Dedifferentiated amniotic fluid mesenchymal stem cell (primary cell): ENCODE measurements at regions not wholly inside any gene's neighbourhood (a gene's known extent, or its start where the extent isn't known, plus 50 kb on each side); places are given as distances from the start of the nearest gene placed in this dataset.

Source experiments
- DNase-seq: peaks from one replicate; pipeline ENCODE4 v3.0.0-alpha.2; 2016; ENCODE audit errors: extremely low spot score

DNA sequence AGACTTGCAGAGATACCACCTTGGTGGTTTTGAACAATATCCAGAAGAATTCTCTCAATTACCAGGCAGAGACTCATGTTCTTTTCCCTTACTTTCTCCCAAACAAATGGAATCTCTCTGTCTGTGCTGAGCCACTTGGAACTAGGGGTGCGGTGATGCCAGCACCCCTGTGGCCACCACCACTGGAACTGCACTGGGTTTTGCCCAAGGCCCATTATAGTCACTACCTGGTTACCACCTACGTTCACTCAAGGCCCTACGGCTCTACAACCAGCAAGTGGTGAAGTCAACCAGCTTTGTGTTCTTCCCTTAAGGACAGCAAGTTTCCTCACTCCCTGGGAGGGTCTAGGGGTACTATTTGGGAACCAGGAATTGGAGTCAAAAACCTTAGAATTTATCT is 1183.7 kb downstream of the FSTL5 start:
- no peak for DNase-seq

DNA sequence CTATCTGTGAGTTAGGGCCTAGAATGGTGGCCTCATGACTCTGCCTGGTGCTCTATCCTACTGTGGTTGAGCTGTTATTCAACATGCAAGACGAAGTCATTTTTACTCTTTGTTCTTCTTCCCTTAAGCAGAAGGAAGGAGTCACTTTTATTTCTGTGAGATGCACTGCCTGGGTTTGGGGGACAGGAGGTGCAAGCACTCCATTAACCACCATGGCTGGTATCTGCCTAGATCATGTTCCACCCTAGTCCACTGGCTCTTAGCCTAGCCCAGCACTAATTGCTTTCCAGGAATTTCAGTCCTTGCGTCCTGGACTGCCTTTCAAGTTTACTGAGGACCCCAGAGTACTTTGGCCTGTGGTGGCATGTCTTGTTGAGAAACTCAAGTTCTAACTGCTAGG is 1182.7 kb downstream of the FSTL5 start:
- DNase-seq: no peak

DNA sequence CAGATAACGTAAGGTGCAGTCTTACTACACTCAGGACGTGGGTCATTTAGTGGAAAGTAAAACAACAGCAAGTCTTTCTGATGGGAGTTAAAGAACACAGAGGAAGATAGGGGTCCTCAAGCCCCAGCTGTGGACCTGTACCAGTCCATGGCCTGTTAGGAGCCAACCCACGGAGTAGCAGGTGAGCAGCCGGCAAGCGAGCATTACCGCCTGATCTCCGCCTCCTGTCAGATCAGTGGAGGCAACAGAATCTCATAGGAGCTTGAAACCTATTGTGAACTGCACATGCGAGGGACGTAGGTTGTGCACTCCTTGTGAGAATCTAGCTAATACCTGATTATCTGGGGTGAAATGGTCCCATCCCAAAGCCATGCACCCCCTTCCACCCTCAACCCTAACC is 1180.8 kb downstream of the FSTL5 start:
- DNase-seq: no peak

DNA sequence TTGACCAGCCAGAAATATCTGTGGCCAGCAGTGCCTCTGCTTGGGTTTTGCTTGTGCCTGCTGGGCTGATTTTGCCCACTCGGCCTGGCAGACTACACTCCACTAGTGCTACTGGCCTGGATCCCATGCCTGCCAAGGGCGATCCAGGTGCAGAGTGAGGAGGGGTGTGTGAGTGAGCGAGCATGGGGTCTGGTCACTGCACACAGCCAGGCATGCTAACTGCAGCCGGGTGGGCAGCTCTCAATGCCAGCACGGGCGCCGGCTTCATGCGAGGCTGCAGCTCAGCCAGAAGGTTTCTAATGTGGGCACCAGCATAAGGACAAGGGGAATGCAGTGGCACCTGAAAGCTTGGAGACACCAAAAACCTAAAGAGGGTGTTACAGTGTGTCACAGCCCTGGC is 1161.4 kb downstream of the FSTL5 start:
- DNase-seq: no peak

DNA sequence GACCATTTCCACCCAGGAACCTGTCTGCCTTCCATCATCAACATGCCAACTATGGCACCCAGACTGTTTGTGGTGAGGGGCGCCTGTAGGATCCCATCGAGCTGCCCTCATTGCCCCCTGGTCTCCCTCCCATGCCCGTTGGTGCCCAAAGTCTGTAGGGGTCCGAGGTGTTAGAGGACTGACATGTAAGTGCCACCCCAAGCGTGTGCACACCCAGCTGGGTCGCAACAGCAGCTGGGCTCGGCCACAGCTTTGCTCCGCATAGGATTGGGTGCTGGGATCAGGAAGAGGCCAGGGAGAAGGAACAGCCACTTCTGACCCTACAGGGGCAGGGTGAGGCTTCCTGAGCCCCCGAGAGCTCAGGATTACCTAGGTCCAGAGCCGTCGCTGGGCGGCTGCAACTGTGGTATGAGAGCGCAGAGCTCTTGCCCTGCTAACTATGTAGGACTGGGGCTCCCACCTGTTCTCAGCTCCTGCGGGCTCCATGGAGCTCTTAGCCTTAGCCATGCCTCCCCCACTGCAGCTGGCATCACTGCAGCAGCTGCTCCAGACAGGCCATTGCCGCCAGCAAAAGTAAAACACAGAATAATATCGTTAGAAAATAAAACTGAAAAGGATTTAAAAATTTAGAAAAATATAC is 1160.3 kb downstream of the FSTL5 start:
- no peak for DNase-seq

DNA sequence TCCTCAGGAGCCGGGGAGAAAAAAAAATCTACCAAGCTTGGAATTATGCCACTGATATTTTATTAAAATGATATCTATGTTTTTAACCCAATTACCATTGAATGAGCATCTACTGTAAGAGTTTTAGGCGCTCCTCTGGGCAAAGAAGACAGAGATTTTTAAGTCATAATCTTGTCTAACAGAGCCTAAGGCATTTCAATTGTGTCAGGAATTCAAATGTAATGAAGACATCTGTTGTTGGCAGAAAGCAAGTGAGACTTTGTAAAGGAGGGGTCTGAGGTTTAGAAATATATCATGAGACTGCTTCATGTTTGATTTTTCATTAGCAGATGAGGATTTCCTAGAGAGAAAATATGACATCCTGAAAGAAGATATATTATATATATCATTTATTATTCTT is 1158.1 kb downstream of the FSTL5 start:
- DNase-seq: no peak

DNA sequence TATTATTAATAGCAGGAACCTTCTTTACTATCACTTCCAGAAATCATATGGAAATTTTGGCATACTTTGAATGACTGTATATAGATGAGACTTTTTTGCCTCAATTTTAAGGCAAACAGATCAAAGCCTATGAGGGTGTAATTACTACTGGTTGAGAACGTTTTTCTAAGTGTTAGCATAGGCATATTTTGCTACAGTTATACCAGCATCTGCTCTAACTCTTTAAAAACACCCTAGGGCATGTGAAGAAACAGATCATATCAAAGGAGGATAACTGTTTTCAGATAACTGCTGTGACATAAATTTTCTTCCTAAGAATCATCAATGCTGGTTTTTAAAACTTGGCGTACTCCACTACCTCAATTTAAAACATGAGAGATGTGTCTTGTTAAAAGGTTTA is 1155.3 kb downstream of the FSTL5 start:
- no peak for DNase-seq

DNA sequence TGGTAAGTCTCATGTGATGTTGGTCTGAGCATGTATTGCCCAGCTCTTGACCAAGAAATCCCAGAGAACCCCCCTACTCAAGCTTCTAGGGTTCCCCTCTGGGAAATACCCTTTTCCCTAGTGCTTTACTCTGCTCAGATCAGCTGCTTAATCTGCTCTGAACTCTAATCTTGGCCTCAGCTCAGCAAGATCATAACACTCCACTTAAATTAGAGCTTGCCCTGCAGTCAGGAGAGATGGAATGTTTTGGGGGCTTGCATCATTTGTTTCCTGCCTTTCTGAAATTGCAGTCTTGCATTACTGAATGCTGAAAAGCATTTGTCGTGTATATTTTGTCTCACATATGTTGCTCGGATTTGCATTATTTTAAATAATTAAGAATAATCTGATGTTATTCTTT is 1153.6 kb downstream of the FSTL5 start:
- DNase-seq: no peak
